Hepatocyte (in vitro differentiated cells): ENCODE measurements at regions not wholly inside any gene's neighbourhood (a gene's known extent, or its start where the extent isn't known, plus 50 kb on each side); places are given as distances from the start of the nearest gene placed in this dataset.

Experiments used
- DNase-seq: peaks from one replicate; pipeline ENCODE4 v3.0.0-alpha.2; 2016; ENCODE audit warnings: low spot score
- H2AFZ ChIP-seq: fragments of 200-600 bp; sonication (generic); 2 replicates; pipeline ENCODE4 v1.6.0; 2016; ENCODE audit warnings: antibody characterized with exemption, mild to moderate bottlenecking
- H3K27ac ChIP-seq: fragments of 200-600 bp; sonication (generic); 2 replicates; pipeline ENCODE4 v1.5.1; 2016; ENCODE audit warnings: mild to moderate bottlenecking
- H3K27me3 ChIP-seq: fragments of 200-600 bp; sonication (generic); 2 replicates; pipeline ENCODE4 v1.6.1; 2016
- H3K36me3 ChIP-seq: fragments of 200-600 bp; sonication (generic); replicated peaks from 2 replicates; pipeline ENCODE4 v1.5.1; 2016; ENCODE audit warnings: low read depth; ENCODE audit not compliant: insufficient read depth
- H3K4me1 ChIP-seq: fragments of 200-600 bp; sonication (generic); 2 replicates; pipeline ENCODE4 v1.5.1; 2016; ENCODE audit warnings: mild to moderate bottlenecking, moderate library complexity; ENCODE audit not compliant: insufficient read depth
- H3K4me2 ChIP-seq: fragments of 200-600 bp; sonication (generic); 2 replicates; pipeline ENCODE4 v1.6.0; 2016
- H3K4me3 ChIP-seq: fragments of 200-600 bp; sonication (generic); 2 replicates; pipeline ENCODE4 v1.5.1; 2016; ENCODE audit warnings: mild to moderate bottlenecking
- H3K79me2 ChIP-seq: fragments of 200-600 bp; sonication (generic); 2 replicates; pipeline ENCODE4 v1.6.0; 2017; ENCODE audit warnings: mild to moderate bottlenecking
- H3K9me2 ChIP-seq: fragments of 200-600 bp; sonication (generic); replicated peaks from 2 replicates; pipeline ENCODE4 v1.6.0; 2017; ENCODE audit warnings: mild to moderate bottlenecking; ENCODE audit not compliant: insufficient read depth
- H3K9me3 ChIP-seq: fragments of 200-600 bp; sonication (generic); 2 replicates; pipeline ENCODE4 v1.5.1; 2016; ENCODE audit warnings: low read depth, mild to moderate bottlenecking
- H4K20me1 ChIP-seq: fragments of 200-600 bp; sonication (generic); 2 replicates; pipeline ENCODE4 v1.6.0; 2016; ENCODE audit warnings: mild to moderate bottlenecking; ENCODE audit not compliant: insufficient read depth, poor library complexity, severe bottlenecking
- CTCF ChIP-seq: fragments of 200-600 bp; sonication (generic); IDR thresholded peaks from 2 replicates; pipeline ENCODE4 v1.5.1; 2016; ENCODE audit warnings: antibody characterized with exemption, mild to moderate bottlenecking; ENCODE audit not compliant: poor library complexity
- EZH2 ChIP-seq: fragments of 200-600 bp; sonication (generic); IDR thresholded peaks from 2 replicates; pipeline ENCODE4 v1.6.1; 2016; ENCODE audit warnings: antibody characterized with exemption, mild to moderate bottlenecking, borderline replicate concordance
- EZH2phosphoT487 ChIP-seq: fragments of 200-600 bp; sonication (generic); IDR thresholded peaks from one replicate; pipeline ENCODE4 v1.6.1; 2018; ENCODE audit warnings: antibody characterized with exemption, mild to moderate bottlenecking, low read depth, moderate library complexity; ENCODE audit not compliant: unreplicated experiment, severe bottlenecking
- WGBS: methylation state at CpG from one replicate; pipeline ENCODE4 v1.1.6; 2016; ENCODE audit warnings: low lambda C conversion rate; ENCODE audit errors: missing lambda C conversion rate; 5-methylcytosine and 5-hydroxymethylcytosine counted together

GRCh38 chr11:115578275-115578674 lies 74.1 kb upstream of the CADM1 start:
- Histone ChIP-seq H3K27ac (no peak overlapping the region), H3K4me2 (no peak overlapping the region), H3K9me3 (no peaks in the 10 kb centered on the region), H3K4me3 (no peak overlapping the region), H2AFZ (no peak overlapping the region), H3K4me1 (peaks cover 18% of the 10 kb centered on the region), H3K27me3 (no peaks in the 10 kb centered on the region), H3K36me3 (no peaks in the 10 kb centered on the region), H3K9me2 (no peaks in the 10 kb centered on the region), H3K79me2 (no peaks in the 10 kb centered on the region), H4K20me1 (no peaks in the 10 kb centered on the region)
- TF ChIP-seq CTCF (no peak), EZH2phosphoT487 (no peak), EZH2 (no peak)
- DNase-seq: no peak

GRCh38 chr11:115577701-115578100 lies 73.5 kb upstream of the CADM1 start:
- Histone ChIP-seq H3K9me3 (no peaks in the 10 kb centered on the region), H4K20me1 (no peaks in the 10 kb centered on the region), H3K27ac (no peak overlapping the region), H3K4me3 (no peak overlapping the region), H3K9me2 (no peaks in the 10 kb centered on the region), H3K36me3 (no peaks in the 10 kb centered on the region), H3K4me2 (no peak overlapping the region), H3K79me2 (no peaks in the 10 kb centered on the region), H3K27me3 (no peaks in the 10 kb centered on the region), H2AFZ (no peak overlapping the region), H3K4me1 (peaks cover 18% of the 10 kb centered on the region)
- DNase-seq: no peak
- WGBS: 81% methylated on average over 3 of the region's 3 CpGs
- TF ChIP-seq EZH2phosphoT487 (no peak), CTCF (no peak), EZH2 (no peak)

- peaks cover 17% of the 10 kb centered on the region for H3K4me1 ChIP-seq
- H3K27ac ChIP-seq: no peak overlapping the region
- H3K79me2 ChIP-seq: no peaks in the 10 kb centered on the region
- no peaks in the 10 kb centered on the region for H3K27me3 ChIP-seq
- no peak overlapping the region for H2AFZ ChIP-seq
- H3K36me3 ChIP-seq: no peaks in the 10 kb centered on the region
- no peaks in the 10 kb centered on the region for H4K20me1 ChIP-seq
- no peak for DNase-seq
- TF ChIP-seq EZH2phosphoT487 (no peak), EZH2 (no peak), CTCF (no peak)
- 87% methylated on average over 6 of the region's 6 CpGs for WGBS
- no peaks in the 10 kb centered on the region for H3K9me3 ChIP-seq
- no peak overlapping the region for H3K4me3 ChIP-seq
- no peaks in the 10 kb centered on the region for H3K9me2 ChIP-seq
- H3K4me2 ChIP-seq: no peak overlapping the region
Observed at GRCh38 chr11:115576606-115577380, 72.6 kb upstream of the CADM1 start.

- DNase-seq: no peak
Observed at GRCh38 chr11:115572551-115572950, 68.3 kb upstream of the CADM1 start.

More at GRCh38 chr11:115572551-115572950, 68.3 kb upstream of the CADM1 start:
- H2AFZ ChIP-seq: no peak overlapping the region
- TF ChIP-seq EZH2 (no peak), CTCF (no peak), EZH2phosphoT487 (no peak)
- H3K4me2 ChIP-seq: no peak overlapping the region
- H4K20me1 ChIP-seq: no peaks in the 10 kb centered on the region
- no peaks in the 10 kb centered on the region for H3K9me3 ChIP-seq
- 96% methylated on average over 5 of the region's 5 CpGs for WGBS
- H3K79me2 ChIP-seq: no peaks in the 10 kb centered on the region
- no peak overlapping the region for H3K4me3 ChIP-seq
- no peaks in the 10 kb centered on the region for H3K36me3 ChIP-seq
- no peaks in the 10 kb centered on the region for H3K27me3 ChIP-seq
- H3K9me2 ChIP-seq: no peaks in the 10 kb centered on the region
- no peaks in the 10 kb centered on the region for H3K4me1 ChIP-seq
- no peak overlapping the region for H3K27ac ChIP-seq
